Stomach (tissue), 4 donors: ENCODE measurements at regions not wholly inside any gene's neighbourhood (a gene's known extent, or its start where the extent isn't known, plus 50 kb on each side); places are given as distances from the start of the nearest gene placed in this dataset.

Experiments
- POLR2AphosphoS5 ChIP-seq, 3 donors: sonication (generic); formaldehyde crosslinking; IDR thresholded peaks; one replicate each; pipeline ENCODE4 v1.6.1; 2016; ENCODE audit warnings: antibody characterized with exemption in 3 of 3
- TF ChIP-seq, protein P1 (sequence below), 7 experiments: fragments of 450-650 bp in 4 of 7; fragments of 200-600 bp in 3 of 7; sonication (generic) in 3 of 7; IDR thresholded peaks; one replicate each; pipeline ENCODE4 v1.5.1; 2016 to 2019; ENCODE audit warnings: antibody characterized with exemption in 7 of 7, control low read depth in 2 of 7, mild to moderate bottlenecking in 1 of 7

GRCh38 chr17:45700171-45701090 lies 83.7 kb upstream of the CRHR1 start:
- TF ChIP-seq, protein P1, sequence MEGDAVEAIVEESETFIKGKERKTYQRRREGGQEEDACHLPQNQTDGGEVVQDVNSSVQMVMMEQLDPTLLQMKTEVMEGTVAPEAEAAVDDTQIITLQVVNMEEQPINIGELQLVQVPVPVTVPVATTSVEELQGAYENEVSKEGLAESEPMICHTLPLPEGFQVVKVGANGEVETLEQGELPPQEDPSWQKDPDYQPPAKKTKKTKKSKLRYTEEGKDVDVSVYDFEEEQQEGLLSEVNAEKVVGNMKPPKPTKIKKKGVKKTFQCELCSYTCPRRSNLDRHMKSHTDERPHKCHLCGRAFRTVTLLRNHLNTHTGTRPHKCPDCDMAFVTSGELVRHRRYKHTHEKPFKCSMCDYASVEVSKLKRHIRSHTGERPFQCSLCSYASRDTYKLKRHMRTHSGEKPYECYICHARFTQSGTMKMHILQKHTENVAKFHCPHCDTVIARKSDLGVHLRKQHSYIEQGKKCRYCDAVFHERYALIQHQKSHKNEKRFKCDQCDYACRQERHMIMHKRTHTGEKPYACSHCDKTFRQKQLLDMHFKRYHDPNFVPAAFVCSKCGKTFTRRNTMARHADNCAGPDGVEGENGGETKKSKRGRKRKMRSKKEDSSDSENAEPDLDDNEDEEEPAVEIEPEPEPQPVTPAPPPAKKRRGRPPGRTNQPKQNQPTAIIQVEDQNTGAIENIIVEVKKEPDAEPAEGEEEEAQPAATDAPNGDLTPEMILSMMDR (IDR thresholded peaks at IDR 0.05): no peak
- TF ChIP-seq POLR2AphosphoS5 (IDR thresholded peaks at IDR 0.05): no peak
